PC-9 (cell line): ENCODE measurements at regions not wholly inside any gene's neighbourhood (a gene's known extent, or its start where the extent isn't known, plus 50 kb on each side); places are given as distances from the start of the nearest gene placed in this dataset.

Experiments
- BruUV-seq: library from RNA; stranded (reverse); fragments of 400-500 nt; replicated peaks from 2 replicates; lab custom pipeline; 2021; lab: Mats Ljungman, UMichigan
- CTCF ChIA-PET: fragments of 300-600 bp; sonication (Branson Sonifier 250); formaldehyde crosslinking; loops from one replicate; lab custom pipeline; 2022; ENCODE audit warnings: antibody characterized with exemption; lab: Charles Lee
- POLR2A ChIA-PET: fragments of 300-600 bp; sonication (Branson Sonifier 250); formaldehyde crosslinking; loops from one replicate; lab custom pipeline; 2022; ENCODE audit warnings: antibody characterized with exemption; ENCODE audit not compliant: unreplicated experiment; lab: Charles Lee
- DNase-seq, 2 experiments: peaks; one replicate each; pipeline versions ENCODE4 v3.0.0 to v3.0.0-alpha.2; 2015 to 2022; ENCODE audit warnings: mixed read lengths in 1 of 2
- H2AFZ ChIP-seq: fragments of 200-600 bp; sonication (generic); 2 replicates; pipeline ENCODE4 v1.8.1; 2017; ENCODE audit warnings: antibody characterized with exemption
- H3F3A ChIP-seq: fragments of 200-600 bp; sonication (generic); 2 replicates; pipeline ENCODE4 v1.8.1; 2017; ENCODE audit warnings: antibody characterized with exemption, mild to moderate bottlenecking, low read depth; ENCODE audit not compliant: insufficient read depth
- H3K27ac ChIP-seq: fragments of 200-600 bp; sonication (generic); 2 replicates; pipeline ENCODE4 v1.6.1; 2016; ENCODE audit warnings: mixed run types
- H3K27me3 ChIP-seq: fragments of 200-600 bp; sonication (generic); 2 replicates; pipeline ENCODE4 v1.6.1; 2016; ENCODE audit warnings: low read depth, mixed run types; ENCODE audit not compliant: insufficient read depth
- H3K36me3 ChIP-seq: fragments of 200-600 bp; sonication (generic); 2 replicates; pipeline ENCODE4 v1.6.1; 2016; ENCODE audit warnings: low read depth, mixed run types
- H3K4me1 ChIP-seq: fragments of 200-600 bp; sonication (generic); replicated peaks from 2 replicates; pipeline ENCODE4 v1.6.1; 2016; ENCODE audit warnings: mixed run types; ENCODE audit not compliant: insufficient read depth
- H3K4me2 ChIP-seq: fragments of 200-600 bp; sonication (generic); 2 replicates; pipeline ENCODE4 v1.6.1; 2017; ENCODE audit warnings: mixed run types
- H3K4me3 ChIP-seq: fragments of 200-600 bp; sonication (generic); 2 replicates; pipeline ENCODE4 v1.6.1; 2016; ENCODE audit warnings: mixed run types
- H3K79me2 ChIP-seq: fragments of 200-600 bp; sonication (generic); 2 replicates; pipeline ENCODE4 v1.6.1; 2017; ENCODE audit warnings: low read depth, mixed run types
- H3K9me2 ChIP-seq: fragments of 200-600 bp; sonication (generic); 2 replicates; pipeline ENCODE4 v1.8.1; 2017; ENCODE audit warnings: mild to moderate bottlenecking; ENCODE audit not compliant: insufficient read depth
- H3K9me3 ChIP-seq: fragments of 200-600 bp; sonication (generic); 2 replicates; pipeline ENCODE4 v1.8.1; 2016; ENCODE audit warnings: low read depth; ENCODE audit not compliant: insufficient read depth
- H4K20me1 ChIP-seq: fragments of 200-600 bp; sonication (generic); 2 replicates; pipeline ENCODE4 v1.8.1; 2017; ENCODE audit not compliant: insufficient read depth
- EZH2 ChIP-seq: fragments of 200-600 bp; sonication (generic); IDR thresholded peaks from 2 replicates; pipeline ENCODE4 v1.8.0; 2017; ENCODE audit warnings: antibody characterized with exemption, low read depth
- intact Hi-C: fragments of 100-400 bp; cut with micrococcal nuclease; formaldehyde crosslinking; loops from one replicate; pipeline ENCODE4 v1.10.0; 2022; ENCODE audit not compliant: unreplicated experiment
- TF ChIP-seq, protein P1 (sequence below): fragments of 200-600 bp; sonication (generic); conservative IDR thresholded peaks from 2 replicates; pipeline ENCODE4 v1.6.1; 2017; ENCODE audit warnings: mixed run types, antibody characterized with exemption, mild to moderate bottlenecking, moderate library complexity

DNA sequence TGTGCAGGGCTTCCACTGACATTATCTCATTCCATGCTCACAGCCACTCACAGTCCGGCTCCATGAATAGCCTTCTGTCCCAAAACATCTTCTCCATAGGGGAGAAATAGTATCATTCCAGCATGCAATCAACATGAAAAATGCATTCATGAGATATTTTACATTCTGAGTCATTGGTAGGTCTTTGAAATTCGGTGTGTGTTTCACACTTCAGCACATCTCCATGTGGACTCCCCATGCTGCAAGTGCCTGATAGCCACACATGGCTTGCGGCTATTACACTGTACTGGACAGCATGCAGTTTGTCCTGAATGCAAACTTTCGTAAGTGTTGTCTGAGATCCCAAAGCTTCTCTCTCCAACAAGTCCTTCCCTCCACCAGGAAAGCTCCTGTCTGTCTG is 449.3 kb downstream of the MED13L start:
- Histone ChIP-seq H3K27me3 (peaks cover 39% of the 10 kb centered on the region), H3K79me2 (no peaks in the 10 kb centered on the region), H3K36me3 (no peaks in the 10 kb centered on the region), H3K27ac (no peak overlapping the region), H3K9me3 (no peaks in the 10 kb centered on the region), H4K20me1 (no peaks in the 10 kb centered on the region), H3K9me2 (no peaks in the 10 kb centered on the region), H3F3A (no peaks in the 10 kb centered on the region), H3K4me2 (no peak overlapping the region), H3K4me1 (no peaks in the 10 kb centered on the region), H3K4me3 (no peak overlapping the region), H2AFZ (no peak overlapping the region)
- DNase-seq = no peak
- BruUV-seq = no TSS peak
- ChIA-PET POLR2A (no interaction called here), CTCF (no interaction called here)
- intact Hi-C loops = no loop called here
- no peak for TF ChIP-seq EZH2
- TF ChIP-seq, protein P1, sequence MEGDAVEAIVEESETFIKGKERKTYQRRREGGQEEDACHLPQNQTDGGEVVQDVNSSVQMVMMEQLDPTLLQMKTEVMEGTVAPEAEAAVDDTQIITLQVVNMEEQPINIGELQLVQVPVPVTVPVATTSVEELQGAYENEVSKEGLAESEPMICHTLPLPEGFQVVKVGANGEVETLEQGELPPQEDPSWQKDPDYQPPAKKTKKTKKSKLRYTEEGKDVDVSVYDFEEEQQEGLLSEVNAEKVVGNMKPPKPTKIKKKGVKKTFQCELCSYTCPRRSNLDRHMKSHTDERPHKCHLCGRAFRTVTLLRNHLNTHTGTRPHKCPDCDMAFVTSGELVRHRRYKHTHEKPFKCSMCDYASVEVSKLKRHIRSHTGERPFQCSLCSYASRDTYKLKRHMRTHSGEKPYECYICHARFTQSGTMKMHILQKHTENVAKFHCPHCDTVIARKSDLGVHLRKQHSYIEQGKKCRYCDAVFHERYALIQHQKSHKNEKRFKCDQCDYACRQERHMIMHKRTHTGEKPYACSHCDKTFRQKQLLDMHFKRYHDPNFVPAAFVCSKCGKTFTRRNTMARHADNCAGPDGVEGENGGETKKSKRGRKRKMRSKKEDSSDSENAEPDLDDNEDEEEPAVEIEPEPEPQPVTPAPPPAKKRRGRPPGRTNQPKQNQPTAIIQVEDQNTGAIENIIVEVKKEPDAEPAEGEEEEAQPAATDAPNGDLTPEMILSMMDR = no peak

DNA sequence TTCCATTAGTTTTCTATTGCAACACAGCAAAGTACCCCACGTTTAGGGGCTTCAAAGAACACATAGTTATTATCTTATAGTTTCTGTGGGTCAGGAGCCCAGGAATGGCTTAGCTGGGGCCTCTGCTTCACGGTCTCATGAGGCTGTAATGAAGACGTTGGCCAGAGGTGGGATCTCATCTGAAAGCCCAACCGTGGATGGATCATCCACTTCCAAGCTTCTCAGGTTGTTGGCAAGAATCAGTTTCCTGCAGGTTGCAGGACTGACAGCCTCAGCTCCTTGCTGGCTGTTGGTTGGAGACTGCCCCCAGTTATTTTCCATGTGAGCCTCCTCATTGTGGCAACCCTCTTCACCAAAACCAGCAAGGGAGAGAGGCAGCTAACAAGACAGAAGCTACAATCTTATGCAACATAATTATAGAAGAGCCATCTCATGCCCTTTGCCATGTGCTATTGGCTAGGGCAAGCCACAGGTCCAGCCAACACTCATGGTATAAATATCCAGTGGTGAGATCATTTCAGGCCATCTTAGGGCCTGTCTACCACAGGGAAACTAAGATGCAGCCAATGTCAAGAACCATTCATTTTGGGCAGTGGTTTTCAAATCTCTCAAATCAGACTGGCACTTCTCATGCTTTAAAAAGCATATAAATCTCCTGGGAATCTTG is 452.4 kb downstream of the MED13L start:
- H3K27ac ChIP-seq = no peak overlapping the region
- H3K4me3 ChIP-seq = no peak overlapping the region
- TF ChIP-seq, protein P1 = no peak
- no peak for TF ChIP-seq EZH2
- H3K36me3 ChIP-seq = no peaks in the 10 kb centered on the region
- H3K9me3 ChIP-seq = no peaks in the 10 kb centered on the region
- H3K4me2 ChIP-seq = no peak overlapping the region
- no peak overlapping the region for H2AFZ ChIP-seq
- CTCF ChIA-PET = no interaction called here
- H3K27me3 ChIP-seq = peaks cover 40% of the 10 kb centered on the region
- H3K79me2 ChIP-seq = no peaks in the 10 kb centered on the region
- POLR2A ChIA-PET = no interaction called here
- no peaks in the 10 kb centered on the region for H4K20me1 ChIP-seq
- no peaks in the 10 kb centered on the region for H3K9me2 ChIP-seq
- no peaks in the 10 kb centered on the region for H3K4me1 ChIP-seq
- no TSS peak for BruUV-seq
- no peak for DNase-seq
- H3F3A ChIP-seq = no peaks in the 10 kb centered on the region
- intact Hi-C loops = no loop called here

DNA sequence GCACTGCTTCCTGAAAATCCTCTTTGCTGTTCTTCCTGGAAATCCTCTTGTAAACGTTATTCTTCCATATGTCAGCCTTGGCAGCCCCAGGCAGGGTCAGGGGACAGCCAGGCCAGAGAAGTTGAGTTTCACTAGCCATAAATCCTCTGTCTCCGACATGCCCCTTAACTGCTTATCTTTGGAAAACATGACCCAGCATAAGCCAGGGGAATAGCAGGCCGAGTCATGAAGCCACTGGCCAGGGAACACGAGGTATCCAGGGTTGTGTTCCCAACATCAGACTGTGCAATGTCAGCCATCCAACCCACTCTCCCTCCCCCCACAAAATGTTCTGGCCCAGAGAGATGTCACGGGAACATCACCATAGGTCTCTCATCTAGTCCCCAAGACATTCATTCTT is 453.9 kb downstream of the MED13L start:
- H3K36me3 ChIP-seq = no peaks in the 10 kb centered on the region
- H3K4me3 ChIP-seq = no peak overlapping the region
- no peaks in the 10 kb centered on the region for H3K79me2 ChIP-seq
- no peaks in the 10 kb centered on the region for H3K9me3 ChIP-seq
- no peak overlapping the region for H2AFZ ChIP-seq
- no peak overlapping the region for H3K27ac ChIP-seq
- ChIA-PET CTCF (no interaction called here), POLR2A (no interaction called here)
- no TSS peak for BruUV-seq
- no peaks in the 10 kb centered on the region for H4K20me1 ChIP-seq
- no peak for DNase-seq
- H3K9me2 ChIP-seq = no peaks in the 10 kb centered on the region
- TF ChIP-seq, protein P1 = no peak
- TF ChIP-seq EZH2 = no peak
- H3K27me3 ChIP-seq = peaks cover 45% of the 10 kb centered on the region
- H3K4me1 ChIP-seq = no peaks in the 10 kb centered on the region
- intact Hi-C loops = no loop called here
- H3F3A ChIP-seq = no peaks in the 10 kb centered on the region
- H3K4me2 ChIP-seq = no peak overlapping the region
